ELR (cell line): ENCODE measurements at regions not wholly inside any gene's neighbourhood (a gene's known extent, or its start where the extent isn't known, plus 50 kb on each side); places are given as distances from the start of the nearest gene placed in this dataset.
A peak's percentile ranks its signal among the peaks of the same experiment; 100 is the strongest.

Source experiments
- DNase-seq: peaks from one replicate; pipeline ENCODE4 v3.0.0-alpha.2; 2015; ENCODE audit warnings: low read depth

DNA sequence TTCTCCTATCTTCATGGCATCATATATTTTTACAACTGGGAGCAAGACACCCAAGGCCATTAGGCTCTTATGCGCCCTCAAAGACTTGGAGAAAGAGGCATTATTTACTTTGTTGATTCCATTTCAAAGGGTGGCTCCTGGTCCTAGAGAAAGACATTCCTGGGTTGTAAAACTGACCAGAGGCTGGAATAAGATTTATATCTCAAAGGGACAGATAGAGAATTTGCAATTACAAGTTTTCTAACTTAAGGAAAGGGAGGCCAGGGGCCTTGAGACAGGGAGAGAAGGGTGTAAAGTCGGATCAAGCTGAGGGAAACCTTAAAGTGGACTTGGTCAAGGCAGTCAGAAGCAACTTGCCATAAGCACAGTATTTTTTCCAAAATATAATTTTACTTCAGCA is 1086.0 kb downstream of the SORCS3 start:
- DNase-seq = no peak

DNA sequence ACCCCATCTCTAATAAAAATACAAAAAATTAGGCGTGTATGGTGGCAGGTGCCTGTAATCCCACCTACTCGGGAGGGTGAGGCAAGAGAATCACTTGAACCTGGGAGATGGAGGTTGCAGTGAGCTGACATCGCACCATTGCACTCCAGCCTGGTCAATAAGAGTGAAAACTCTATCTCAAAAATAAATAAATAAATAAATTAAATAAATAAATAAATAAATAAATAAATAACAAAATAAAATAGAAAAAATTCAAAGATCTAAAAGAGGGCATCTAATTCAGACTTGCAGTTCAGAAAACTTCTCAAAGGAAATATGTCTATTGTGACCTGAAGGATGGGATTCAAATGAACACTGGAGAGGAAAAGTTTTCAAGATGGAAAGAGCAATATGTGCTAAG is 1085.1 kb downstream of the SORCS3 start:
- DNase-seq = no peak

DNA sequence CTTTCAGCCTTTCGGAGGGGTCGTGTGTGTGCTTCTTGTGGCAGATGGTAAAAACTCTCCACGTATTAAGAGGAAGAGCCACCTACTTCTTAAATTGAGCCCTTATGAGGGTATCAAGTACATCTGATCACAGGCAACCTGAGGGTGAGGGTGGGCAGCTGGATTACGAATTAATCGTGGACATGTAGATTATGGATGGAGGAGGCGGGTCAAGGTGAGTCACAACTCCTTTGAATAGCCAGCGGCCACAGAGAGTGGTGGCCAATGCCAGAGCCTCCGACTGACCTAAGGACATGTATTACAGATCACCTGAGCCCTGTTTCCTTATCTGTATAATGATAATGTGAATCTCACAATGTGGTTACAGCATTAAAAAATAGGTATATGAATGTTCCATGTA is 1083.9 kb downstream of the SORCS3 start:
- DNase-seq = no peak

DNA sequence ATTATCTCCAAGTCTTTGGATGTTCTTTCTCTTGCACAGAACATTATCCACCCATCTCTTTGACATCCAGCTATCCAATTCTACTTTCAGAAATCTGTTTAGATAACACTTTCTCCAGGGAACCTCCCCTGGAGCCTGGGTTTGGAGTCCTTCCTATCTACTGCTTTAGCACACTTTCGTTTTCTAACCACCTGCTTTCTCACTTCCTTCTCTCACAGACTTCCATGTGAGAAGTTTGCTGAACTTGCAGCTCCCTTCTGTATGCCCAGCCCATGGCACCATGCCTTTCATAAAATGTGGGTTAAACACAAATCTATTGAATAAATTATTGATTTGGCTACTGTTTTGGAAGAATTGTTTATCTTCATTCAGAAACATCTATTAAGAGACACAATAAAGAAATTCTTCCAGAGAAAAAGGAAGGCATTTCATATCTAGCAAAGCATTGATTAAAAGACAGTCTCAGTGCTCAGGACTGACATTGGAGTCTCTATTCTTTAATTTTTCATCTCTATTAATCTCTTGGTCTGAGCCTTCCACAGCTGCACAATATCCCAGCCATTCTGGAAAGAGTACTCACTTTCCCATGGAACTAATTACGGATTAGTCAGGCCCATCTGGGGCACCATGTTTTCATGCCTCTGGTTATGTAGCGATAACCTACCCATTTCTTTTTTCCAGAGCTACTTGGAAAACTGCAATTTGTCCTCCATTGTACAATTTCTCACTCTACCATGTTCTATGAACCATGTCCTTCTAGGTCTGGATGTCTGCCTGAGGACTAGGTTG is 1077.3 kb downstream of the SORCS3 start:
- DNase-seq = no peak

DNA sequence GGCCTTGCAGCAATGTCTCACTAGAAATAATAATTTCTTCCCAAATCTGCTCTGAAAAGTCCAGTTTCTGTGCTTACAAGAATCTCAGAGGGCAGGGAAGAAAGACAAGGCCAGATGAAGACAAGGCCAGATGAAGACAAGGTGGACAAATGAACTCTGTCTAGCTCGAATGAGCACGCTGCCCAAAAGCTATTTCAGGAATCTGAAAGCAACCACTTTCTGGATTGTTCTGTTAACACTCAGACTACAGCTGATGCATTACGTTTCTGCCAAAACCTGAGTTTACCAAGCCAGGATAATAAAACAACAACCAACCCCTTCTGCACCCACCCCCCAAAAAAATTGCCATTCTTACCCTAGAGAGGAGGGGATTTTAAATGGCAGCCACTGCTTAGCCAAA is 1073.6 kb downstream of the SORCS3 start:
- DNase-seq = no peak

DNA sequence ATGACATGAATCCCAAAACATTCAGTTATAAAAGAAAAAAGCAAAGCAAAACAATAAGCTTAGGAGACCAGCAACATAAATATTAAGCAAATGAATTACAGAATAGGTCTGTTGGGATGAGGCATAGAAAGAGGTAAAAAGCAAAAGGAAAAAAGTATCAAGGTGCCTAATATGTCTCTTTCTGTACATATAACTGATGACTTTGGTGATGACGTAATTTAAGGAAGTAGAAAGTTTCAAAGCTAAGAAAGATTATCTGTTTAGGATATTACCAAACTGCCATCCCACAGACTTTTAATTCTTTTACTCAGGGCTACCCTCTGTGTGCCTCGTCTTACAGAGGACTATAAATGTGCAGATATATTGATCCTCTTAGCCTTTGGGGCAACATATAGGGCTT is 1066.5 kb downstream of the SORCS3 start:
- DNase-seq = no peak

DNA sequence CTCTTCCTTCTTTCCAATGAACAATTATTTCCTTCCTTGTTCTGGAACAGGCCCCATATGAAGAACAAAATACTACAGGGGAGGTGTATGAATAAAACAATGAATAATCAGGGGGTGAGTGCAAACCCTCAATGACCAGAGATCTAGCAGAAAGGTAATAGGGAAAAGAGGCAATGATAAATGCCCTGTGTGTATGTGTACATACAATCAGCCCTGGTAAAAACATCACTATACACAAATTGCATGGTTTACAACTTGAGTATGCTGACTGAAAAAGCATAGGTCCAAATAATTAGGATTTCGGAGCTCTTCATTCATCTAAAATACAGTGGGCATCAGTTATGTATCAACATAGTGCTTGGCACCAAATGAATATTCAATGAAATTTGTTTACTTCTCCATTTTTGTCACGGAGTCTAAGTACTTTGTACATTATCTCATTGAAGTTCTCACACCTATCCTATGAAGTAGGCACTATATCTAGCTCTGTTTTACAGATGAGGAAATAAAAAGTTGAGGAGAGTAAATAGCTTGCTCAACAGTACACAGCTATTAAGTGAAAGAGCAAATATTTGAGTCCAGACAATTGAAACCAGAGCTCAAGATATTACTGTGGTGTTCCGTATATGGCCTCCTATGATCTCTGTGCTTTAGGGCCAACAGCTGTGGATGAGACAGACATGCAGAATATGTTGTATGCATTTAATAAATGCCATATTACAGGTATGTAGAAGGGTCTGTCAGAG is 1065.4 kb downstream of the SORCS3 start:
- DNase-seq = no peak

DNA sequence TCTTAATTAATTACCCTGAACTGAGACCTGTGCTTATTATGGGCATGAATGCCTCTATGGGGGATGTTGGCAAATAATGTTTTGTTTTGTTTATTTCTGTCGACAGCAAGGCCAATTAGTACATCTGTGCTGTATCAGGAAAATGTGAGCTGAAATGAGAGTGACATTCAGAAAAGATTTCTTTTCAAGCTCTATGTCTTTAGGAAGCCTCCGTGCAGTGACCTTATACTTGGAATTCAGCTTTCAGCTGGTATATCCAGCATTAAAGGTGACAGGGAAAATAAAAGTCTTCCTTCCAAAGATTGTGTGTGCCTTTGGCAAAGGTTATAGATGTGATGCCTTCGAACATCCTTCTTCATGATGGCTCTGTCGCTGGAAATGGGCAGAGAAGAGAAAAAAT is 1061.1 kb downstream of the SORCS3 start:
- DNase-seq = no peak

DNA sequence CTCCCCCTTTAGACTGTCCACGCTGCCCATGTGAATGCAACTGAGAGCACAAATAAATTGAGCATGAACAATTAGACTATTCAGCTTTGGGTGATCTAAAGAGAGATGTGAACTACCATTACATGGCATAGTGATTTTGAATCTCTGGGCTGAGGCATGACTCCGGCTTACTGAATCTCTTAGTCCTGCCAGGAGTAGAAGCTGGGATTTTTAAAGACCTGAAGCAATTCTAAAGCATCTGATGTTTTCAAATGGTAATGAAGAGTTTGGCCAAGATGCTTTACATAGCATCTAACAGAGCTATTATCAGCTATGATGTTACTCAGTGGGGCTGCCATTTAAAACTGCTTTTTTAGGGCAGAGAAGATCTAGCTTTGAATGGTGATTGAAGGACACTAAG is 1059.1 kb downstream of the SORCS3 start:
- DNase-seq = no peak

DNA sequence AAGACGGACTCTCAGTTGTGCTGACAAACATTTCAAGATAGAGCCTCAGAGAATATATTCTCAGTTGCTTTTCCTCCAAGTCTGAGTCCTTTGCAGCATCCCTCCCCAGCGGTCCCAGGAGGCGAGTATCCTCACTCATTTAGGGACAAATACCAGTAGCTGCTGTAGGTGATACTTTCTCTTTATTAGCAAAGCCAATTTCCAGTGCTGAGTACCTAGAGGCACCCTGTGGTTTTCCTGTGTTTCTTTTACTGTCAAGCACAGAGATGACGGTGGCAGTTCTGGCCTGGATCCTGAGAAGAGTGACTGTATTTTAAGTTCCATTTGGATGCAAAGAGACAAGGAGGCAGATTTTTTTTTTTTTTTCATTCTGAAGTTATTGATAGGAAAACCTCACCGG is 1058.4 kb downstream of the SORCS3 start:
- no peak for DNase-seq

DNA sequence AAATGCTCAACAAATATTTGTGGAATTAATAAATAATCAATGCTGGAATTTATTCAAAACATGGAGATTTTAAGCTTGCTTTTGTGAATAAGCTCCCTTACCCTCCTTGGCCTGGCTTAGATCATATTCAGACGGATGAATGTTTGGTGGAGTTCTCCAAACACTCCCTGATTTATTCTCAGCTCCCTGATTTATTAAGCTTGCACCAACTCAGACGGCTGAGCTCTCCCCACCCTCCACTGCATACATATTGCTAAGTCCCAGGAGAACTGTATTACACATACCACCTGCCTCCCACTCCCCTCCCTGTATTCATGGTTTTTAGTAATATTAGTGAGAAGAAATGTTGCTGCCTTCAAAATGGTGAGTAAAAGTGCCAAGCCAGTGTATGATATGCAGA is 1057.5 kb downstream of the SORCS3 start:
- no peak for DNase-seq

DNA sequence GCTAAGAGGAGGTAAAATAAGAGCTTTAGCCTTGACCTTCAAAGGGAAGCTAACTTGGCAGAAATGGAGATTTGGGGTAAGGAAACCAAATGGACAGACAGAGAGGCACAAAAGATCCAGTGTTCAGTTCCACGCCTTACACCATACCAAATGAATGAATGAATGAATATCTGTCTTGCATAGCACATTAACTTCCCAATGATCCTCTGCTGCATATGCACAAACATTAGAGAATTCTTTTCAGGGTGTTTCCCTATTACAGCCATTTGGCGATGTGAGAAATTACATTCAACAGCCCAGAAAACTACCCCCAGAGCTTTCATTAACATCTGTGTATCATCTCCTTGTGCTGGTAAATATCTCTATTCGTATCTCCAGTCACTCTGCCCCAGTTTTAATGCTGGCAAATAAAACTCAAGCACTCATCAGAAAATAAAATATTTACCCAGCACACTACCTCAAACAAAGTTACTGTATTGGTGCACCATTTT is 1056.2 kb downstream of the SORCS3 start:
- no peak for DNase-seq

DNA sequence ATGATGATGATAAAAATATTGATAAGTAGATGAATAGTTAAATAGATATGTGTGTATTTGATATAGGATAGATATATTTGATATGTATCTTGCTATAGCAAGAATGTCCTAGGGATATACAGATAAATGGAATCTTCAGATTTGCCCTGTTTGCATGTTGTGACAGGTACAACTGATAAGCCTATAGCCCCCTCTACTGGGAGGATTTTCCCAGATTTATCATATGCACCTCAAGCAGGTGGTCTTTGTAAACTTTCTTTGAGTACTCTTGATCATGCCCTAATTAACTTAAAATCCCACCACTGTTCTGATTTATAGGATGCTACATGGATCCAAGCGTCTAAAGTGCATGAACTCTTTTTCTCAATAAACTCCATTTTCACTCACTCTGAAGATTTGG is 1050.7 kb downstream of the SORCS3 start:
- DNase-seq = peak; percentile 44

DNA sequence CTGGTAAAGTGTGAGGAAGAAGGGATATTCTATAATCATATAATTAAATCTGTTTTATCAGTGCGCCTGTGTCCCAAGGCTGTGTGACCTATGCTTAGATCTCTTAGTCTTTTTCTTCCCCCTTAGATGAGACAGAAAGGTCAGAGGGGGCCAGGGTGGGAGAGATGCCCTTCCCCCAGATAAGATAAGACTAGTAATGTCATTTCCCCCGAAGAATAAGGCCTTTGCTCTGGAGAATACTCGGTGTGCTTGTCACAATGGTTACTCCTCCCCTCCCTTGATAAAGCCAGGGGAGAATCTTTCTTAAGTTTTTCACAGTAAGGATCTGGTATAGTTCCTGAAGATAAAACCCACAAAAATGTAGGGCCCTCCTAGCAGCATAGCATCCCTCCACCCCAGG is 1041.8 kb downstream of the SORCS3 start:
- DNase-seq = no peak

DNA sequence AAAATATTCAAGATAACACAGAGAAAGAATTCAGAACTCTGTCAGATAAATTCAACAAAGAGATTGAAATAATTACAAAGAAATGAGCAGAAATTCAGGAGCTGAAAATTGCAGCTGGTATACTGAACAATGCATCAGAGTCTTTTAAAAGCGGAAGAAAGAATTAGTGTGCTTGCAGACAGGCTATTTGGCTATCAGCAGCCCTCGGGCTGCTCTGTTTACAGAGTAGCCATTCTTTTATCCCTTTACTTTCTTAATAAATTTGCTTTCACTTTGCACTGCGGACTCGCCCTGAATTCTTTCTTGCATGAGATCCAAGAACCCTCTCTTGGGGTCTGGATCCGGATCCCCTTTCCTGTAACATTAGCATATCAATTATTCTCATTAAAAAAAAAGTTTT is 1040.0 kb downstream of the SORCS3 start:
- DNase-seq = peak; percentile 2

DNA sequence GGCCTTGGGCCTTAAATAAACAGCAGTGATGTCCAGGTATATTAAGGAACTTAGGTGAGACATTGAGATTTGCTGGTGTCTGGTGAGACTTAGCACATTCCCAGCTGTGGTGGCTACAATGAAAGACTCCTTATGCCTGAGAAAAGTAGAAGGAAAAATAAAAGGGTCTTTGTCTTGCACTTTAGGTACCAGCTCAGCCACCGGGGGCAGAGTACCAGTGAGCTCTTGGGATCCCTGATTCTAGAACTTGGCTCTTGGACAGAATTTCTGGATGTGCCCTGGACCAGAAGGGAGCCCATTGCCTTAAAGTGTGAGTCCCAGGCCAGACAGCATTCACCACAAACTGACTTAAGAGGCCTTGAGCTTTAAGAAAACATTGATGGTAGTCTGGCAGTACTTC is 1038.7 kb downstream of the SORCS3 start:
- no peak for DNase-seq

DNA sequence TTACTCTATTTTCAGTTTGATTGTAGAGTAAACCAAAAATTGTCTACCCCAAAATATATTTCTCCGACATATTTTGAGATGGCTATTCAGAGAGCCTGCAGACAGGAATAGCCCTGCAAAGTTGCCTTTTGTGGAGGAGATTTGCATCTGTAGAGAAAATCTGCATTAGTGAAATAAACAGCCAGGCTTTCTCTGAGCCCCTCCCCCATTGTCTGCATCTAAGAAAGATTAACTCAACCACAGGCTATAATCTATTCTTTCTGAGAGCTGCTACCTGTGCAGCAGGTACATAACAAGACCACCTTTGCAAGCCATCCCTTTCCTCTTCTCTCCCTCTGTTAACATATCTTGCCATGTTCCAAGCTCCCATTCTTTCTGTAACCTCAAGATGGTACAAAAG is 1034.2 kb downstream of the SORCS3 start:
- no peak for DNase-seq

DNA sequence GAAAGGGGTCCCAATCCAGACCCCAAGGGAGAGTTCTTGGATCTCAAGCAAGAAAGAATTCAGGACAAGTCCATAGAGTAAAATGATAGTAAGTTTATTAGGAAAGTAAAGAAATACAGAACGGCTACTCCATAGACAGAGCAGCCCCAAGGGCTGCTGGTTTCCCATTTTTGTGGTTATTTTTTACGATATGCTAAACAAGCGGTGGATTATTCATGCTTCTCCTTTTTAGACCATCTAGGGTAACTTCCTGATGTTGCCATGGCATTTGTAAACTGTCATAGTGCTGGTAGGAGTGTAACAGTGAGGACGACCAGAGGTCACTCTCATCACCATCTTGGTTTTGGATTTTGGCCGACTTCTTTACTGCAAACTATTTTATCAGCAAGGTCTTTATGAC is 1033.4 kb downstream of the SORCS3 start:
- peak; percentile 8 for DNase-seq

DNA sequence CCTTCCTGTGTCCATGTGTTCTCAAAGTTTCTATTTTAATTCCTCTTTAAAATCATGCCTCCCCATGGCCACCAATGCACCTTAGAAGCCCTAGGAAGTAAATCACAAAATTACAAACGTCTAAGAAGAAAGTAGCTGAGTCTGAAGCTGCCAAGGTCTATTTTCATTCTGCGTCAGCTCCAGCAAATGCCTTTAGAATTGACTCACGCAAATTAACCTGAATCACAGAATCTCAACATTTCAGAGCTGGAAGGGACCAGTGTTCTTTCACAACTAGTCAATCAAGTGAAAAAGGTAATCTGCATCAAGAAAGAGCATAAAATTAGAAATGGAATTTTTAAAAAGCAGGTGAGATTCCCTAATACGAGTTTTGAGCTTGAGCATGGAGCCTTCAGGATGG is 1017.6 kb downstream of the SORCS3 start:
- DNase-seq = peak; percentile 32

DNA sequence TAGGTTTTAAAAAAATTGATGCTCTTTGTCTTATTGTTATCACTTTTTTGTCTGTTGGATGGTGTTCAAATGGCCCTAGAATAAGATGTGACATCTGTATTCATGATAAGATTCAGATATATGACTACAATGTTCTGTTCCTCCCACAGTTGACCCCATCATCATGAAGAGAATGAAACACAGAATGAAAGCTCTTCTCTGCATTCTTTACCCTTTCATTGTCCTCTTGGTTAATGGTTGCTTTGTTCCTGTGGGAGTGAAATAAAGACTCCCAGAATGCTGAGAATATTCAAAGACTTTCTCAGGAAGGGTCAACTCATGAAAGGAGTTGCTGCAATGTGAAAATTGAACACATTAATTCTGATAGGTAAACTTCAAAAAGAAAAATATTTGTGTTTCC is 1015.8 kb downstream of the SORCS3 start:
- no peak for DNase-seq

DNA sequence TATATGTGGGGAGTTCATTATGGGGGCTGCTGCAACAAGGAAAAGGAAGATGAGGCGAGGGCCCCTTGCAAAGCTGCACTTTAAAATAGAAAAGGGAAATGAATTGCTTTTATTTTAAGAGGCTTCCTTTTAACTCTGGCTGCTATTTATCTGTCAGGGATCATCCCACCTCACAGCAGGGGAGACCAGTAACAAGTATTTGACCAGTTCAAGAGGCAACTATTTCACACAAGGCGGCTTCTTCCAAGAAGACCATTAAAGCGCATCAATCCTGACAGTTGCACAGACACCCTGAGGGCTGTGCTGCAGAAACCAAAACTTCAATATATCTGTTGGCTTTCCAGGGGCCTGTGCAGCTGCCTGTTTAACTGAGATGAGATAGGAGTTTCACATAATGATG is 1009.2 kb downstream of the SORCS3 start:
- DNase-seq = no peak

DNA sequence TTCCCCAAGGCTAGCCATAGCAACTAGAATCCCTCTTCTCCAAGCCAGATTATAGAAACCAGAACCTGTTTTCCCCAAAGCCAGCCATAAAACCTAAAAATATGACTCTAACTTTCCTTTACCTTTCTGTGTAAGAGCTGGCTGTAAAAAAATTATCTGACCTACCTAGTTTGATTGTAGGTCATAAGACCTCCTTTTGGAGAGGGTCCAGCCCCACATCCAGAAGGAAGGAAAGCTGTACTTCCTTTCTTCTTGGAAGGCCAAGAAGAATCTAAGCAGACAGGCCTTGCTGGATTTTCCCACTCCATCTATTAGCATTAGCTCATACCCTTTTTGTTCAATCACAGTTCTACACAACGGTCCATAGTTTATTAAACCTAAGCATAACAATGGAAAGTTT is 1006.3 kb downstream of the SORCS3 start:
- DNase-seq = no peak

DNA sequence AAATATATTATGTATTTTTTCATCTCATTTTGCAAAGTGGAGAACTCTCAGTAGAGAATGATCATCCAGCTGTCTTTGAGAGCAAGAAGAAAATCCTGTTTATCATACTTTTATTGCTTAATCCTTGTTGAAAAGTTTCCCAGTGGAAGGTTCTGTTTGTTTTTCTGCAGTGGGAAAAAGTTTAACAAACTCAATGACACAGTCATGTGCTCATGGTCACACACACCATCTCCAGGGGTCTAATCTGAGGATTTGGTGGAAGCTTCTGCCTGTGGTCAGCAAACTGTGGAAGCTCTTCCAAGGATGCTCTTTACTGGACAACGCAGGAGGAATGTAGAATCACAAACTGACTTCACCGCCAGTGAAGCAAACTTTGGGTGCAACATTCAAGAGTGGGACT is 1003.9 kb downstream of the SORCS3 start:
- no peak for DNase-seq

DNA sequence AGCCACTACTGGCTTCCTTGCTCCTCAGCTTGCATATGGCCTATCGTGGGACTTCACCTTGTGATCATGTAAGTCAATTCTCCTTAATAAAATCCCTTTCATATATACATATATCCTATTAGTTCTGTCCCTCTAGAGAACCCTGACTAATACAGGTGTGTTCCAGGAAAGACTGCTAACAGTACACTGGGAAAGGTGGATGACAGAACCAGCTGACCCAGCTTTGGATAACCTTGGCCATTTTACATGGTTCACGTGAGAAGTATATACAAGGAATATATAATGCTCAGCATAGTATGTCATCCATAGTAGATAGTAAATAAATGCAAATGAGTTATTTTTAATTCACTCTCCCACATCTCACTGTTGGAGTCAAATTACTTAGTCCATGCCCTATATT is 1003.5 kb downstream of the SORCS3 start:
- no peak for DNase-seq
